ENCODE measurements at regions not wholly inside any gene's neighbourhood (a gene's known extent, or its start where the extent isn't known, plus 50 kb on each side); places are given as distances from the start of the nearest gene placed in this dataset.
"Not testable (repeated sequence)": the region's sequence is repeated elsewhere in the genome, so short reads cannot be mapped to it uniquely, and the experiment has no call there.

GRCh38 chr2:207371877-207372276, 157.9 kb upstream of the CREB1 start:
- DNase-seq = no peak

GRCh38 chr2:207372483-207372882, 157.3 kb upstream of the CREB1 start:
- no peak for DNase-seq

GRCh38 chr2:207375207-207375875, 154.4 kb upstream of the CREB1 start:
- no peak for DNase-seq

GRCh38 chr2:207378620-207379019, 151.1 kb upstream of the CREB1 start:
- DNase-seq = not testable (repeated sequence)

GRCh38 chr2:207385076-207385475, 144.7 kb upstream of the CREB1 start:
- no peak for DNase-seq

GRCh38 chr2:207385903-207386302, 143.9 kb upstream of the CREB1 start:
- no peak for DNase-seq

- no peak for DNase-seq
These were observed 142.7 kb upstream of the CREB1 start for GRCh38 chr2:207387001-207387571.

GRCh38 chr2:207390302-207391095, 139.3 kb upstream of the CREB1 start:
- DNase-seq = peak; percentile 14

- DNase-seq = no peak
These were observed 135.5 kb upstream of the CREB1 start for GRCh38 chr2:207394203-207394781.

GRCh38 chr2:207394812-207395534, 134.8 kb upstream of the CREB1 start:
- DNase-seq = no peak

GRCh38 chr2:207395535-207396251, 134.1 kb upstream of the CREB1 start:
- DNase-seq = no peak

GRCh38 chr2:207397917-207398655, 131.7 kb upstream of the CREB1 start:
- DNase-seq = no peak

GRCh38 chr2:207399301-207399700, 130.5 kb upstream of the CREB1 start:
- no peak for DNase-seq

GRCh38 chr2:207401338-207401737, 128.4 kb upstream of the CREB1 start:
- no peak for DNase-seq

- no peak for DNase-seq
These were observed 126.6 kb upstream of the CREB1 start for GRCh38 chr2:207403141-207403540.

- no peak for DNase-seq
These were observed 125.8 kb upstream of the CREB1 start for GRCh38 chr2:207403950-207404349.

GRCh38 chr2:207405150-207405549, 124.6 kb upstream of the CREB1 start:
- DNase-seq = no peak

GRCh38 chr2:207408086-207408794, 121.5 kb upstream of the CREB1 start:
- peak; percentile 82 for DNase-seq

- no peak for DNase-seq
These were observed 120.2 kb upstream of the CREB1 start for GRCh38 chr2:207409517-207409916.

- no peak for DNase-seq
These were observed 116.9 kb upstream of the CREB1 start for GRCh38 chr2:207412787-207413310.
